UCSD-AML1 (cell line): ENCODE measurements at regions not wholly inside any gene's neighbourhood (a gene's known extent, or its start where the extent isn't known, plus 50 kb on each side); places are given as distances from the start of the nearest gene placed in this dataset.

ENCODE experiments used
- DNase-seq: peaks from one replicate; lab custom pipeline; 2025; ENCODE audit not compliant: unreplicated experiment; lab: John Stamatoyannopoulos, UW

- no peak for DNase-seq
These were observed 158.6 kb downstream of the RPS12 start for GRCh38 chr6:132972971-132973370.

- DNase-seq = no peak
These were observed 159.2 kb downstream of the RPS12 start for GRCh38 chr6:132973514-132973993.

DNA sequence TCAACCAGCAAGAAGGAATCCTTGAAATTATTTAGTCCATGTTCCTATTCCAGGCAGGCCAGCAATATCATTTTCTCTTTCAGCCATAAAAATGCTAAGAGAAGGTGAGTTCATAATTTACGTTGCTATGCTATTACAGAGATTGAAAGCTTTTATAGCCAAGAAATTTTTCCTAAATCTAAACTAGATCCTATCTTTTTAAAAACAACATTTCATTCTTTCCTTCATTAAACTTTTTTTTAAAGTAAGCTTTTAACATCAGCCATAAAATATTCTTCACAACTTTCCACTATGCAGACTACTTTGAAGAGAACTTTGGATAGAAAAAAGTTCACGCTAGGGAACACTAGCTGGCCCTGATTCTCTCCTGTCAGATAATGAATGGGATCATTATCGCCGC is 159.8 kb downstream of the RPS12 start:
- no peak for DNase-seq

- DNase-seq = no peak
These were observed 163.0 kb downstream of the RPS12 start for GRCh38 chr6:132977413-132977812.

GRCh38 chr6:132978685-132979084 is 164.3 kb downstream of the RPS12 start:
- no peak for DNase-seq

- DNase-seq = no peak
These were observed 179.4 kb downstream of the RPS12 start for GRCh38 chr6:132993738-132994137.

- DNase-seq = no peak
These were observed 180.6 kb downstream of the RPS12 start for GRCh38 chr6:132995009-132995408.

DNA sequence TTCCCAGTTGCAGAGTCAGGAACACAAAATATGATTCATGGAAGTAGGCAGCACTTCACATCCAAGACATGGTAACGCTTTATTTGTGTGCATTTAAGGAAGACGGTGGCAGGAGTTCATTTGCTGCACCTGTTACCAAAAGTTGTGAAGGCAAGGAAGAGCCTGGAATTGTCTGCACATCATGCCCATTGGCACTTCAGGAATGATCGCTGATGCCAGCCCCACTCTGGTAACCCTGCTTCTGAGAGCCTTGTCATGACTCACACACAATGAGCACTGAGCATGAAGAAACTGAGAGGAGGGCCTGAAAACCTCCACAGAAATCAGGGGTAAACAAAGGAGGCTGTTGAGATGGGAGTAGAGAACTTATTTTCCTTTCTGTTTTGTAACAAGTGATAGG is 181.1 kb downstream of the RPS12 start:
- no peak for DNase-seq

- no peak for DNase-seq
These were observed 184.0 kb downstream of the RPS12 start for GRCh38 chr6:132998418-132998817.

DNA sequence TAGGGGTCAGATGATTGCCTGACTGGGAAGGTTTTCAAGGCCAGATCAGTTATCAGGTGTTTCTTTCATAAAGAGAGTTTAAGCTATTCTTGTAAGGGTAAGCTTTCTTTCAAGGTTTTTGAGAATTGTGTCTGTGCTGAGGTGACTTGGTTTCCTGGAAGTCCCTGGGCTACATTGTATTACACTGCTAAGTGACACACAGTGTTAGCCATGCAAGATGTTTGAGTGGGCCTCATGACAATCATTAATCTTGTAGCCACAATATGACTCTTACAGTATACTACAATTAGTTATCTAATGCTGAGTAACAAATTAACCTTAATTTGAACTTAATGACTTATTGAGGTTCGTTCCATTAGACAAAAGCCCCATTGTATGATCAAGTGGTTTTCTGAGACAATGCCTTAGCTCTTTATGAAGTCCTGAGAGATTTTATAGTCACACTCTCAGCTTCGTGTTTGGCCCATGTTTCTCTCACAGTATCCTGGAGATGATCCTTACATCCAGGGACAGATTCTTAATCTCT is 186.7 kb downstream of the RPS12 start:
- DNase-seq = no peak

- no peak for DNase-seq
These were observed 190.0 kb downstream of the RPS12 start for GRCh38 chr6:133004304-133004884.

DNA sequence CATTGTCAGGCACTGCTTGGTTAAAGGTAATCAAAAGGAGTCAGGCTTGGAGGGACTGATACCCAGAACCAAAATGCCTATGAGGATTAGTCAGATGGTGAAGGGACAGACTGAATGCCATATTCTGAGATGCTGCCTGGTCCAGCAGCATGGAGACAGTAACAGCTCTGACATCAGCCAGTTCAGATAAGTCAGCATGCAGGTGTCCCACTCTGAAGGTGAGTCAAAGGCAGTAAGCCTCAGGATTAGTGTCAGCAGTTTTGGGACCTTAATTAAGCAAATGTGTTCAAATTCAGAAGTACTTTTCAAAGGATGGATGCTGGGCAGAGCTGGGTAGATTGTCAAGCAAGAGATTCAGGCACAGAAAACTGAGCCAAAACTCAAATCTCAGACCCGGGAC is 198.4 kb downstream of the RPS12 start:
- DNase-seq = no peak

DNA sequence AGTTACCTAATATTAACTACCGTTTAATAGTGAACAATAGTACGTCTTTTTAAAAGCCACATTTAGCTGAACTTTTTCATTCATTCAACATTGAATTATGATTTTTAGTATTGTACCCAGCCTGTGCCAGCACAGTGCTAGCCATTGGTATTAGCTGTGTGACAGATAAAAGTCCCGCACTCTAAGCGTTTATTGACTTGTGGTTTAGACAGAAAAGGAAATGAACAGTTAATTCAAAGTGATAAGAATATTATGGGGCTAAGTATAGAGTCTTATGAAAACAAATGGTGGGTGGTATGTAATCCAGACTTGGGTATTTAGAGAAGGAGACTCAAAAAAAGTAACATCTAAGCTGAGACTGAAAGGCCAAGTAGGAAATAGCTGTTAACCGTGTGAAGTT is 202.3 kb downstream of the RPS12 start:
- DNase-seq = no peak

DNA sequence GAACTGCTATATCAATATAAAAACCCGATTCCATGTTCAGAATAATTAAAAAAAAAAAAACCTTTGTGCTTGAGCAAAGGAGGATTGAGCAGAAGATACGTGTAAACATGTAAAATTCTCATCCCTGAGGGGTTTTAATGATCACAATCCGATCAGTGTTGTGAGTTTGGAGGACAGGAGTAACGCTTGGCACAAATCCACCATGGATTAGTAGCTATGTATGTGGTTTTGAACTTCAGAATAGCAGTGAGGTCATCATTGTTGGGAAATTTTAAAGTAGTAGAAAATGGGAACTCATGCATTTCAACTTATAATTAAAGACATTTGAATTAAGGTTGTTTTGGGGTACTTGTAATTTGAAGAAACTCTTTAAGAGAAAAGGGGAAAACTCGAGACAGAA is 203.2 kb downstream of the RPS12 start:
- DNase-seq = no peak

DNA sequence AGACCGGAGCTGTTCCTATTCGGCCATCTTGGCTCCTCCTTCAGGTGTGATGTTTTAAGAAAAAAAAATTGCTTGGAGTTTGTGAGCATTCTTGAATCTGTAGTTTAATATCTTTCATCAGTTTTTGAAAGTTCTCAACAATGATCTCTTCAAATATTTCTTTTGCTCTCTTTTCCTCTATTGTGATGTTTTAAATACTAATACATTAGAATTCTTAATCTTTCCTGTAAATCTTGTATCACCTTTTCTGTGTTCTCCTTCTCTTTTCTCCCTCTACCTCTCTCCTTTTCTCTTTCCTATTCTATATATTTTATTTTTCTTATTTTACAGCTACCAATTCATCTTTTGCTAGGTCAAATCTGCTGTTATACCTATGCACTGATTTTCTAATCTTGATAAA is 212.3 kb downstream of the RPS12 start:
- no peak for DNase-seq

DNA sequence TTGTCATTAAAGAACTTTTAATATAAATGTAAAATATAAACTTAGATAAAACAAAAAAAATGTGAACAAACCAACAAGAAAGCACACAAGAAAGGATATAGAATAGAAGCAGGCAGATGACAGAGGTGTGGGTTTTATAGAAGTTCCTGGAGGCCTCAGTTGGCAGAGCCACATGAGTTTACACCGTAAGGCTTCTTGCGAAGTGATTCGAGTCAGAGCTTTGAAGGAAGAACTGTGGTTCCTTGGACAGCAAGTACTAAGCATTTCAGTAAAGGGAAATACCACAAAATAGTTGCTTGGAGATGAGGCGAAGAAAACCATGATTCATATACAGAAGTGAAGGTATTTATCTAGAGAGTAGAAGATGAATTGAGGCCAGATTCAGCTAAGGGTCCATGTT is 207.9 kb upstream of the EYA4 start:
- no peak for DNase-seq

DNA sequence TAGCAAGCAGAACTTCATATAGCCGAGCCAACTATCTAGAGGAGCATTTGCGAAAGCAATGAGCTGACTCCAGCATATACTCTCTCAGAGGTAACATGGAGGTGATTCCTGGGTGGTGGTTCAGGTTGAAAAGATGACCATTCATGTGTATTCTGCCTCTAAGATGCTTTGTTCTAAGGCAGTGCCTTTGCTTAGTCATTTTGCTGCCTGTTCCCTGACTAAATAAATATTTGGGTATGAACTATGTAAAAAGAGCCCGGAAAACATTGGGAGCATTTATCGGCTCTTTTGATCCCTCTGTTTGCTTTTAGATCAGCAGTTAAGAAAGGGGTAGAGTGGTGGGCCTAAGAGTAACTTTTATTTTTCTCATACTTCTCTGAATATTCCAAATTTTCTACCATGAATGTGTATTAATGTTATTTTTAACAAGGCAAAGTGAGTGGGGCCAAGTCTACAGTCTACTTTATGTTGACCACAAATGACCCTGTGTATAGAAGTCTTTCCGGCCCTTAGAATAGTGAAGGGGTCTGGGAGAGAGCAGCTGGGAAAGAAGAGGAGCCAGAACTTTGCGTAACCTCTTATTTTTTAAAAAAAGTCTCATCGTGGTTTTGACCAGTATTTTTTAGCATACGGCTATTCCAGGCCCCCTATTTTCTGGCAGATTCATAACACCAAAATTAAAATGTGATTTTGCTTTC is 206.5 kb upstream of the EYA4 start:
- DNase-seq = no peak

GRCh38 chr6:133040094-133040802 is 200.9 kb upstream of the EYA4 start:
- peak; percentile 6 for DNase-seq

- DNase-seq = no peak
These were observed 200.2 kb upstream of the EYA4 start for GRCh38 chr6:133040803-133041419.

GRCh38 chr6:133042550-133043120 is 198.5 kb upstream of the EYA4 start:
- no peak for DNase-seq

GRCh38 chr6:133046576-133046975 is 194.6 kb upstream of the EYA4 start:
- no peak for DNase-seq
